SK-N-SH (cell line): ENCODE measurements at regions not wholly inside any gene's neighbourhood (a gene's known extent, or its start where the extent isn't known, plus 50 kb on each side); places are given as distances from the start of the nearest gene placed in this dataset.

Experiments
- RXRA ChIP-seq: IDR thresholded peaks from 2 replicates; pipeline ENCODE4 v1.4.0; 2012; ENCODE audit warnings: low read depth, mild to moderate bottlenecking, borderline replicate concordance
- ZBTB33 ChIP-seq: IDR thresholded peaks from 2 replicates; pipeline ENCODE4 v1.4.0; 2012; ENCODE audit warnings: low read depth, borderline replicate concordance
- TF ChIP-seq, protein P1 (sequence below): fragments of 200-600 bp; sonication (generic); IDR thresholded peaks from 2 replicates; pipeline ENCODE4 v1.6.1; 2017; ENCODE audit warnings: antibody characterized with exemption, mild to moderate bottlenecking, moderate library complexity

- TF ChIP-seq, protein P1, sequence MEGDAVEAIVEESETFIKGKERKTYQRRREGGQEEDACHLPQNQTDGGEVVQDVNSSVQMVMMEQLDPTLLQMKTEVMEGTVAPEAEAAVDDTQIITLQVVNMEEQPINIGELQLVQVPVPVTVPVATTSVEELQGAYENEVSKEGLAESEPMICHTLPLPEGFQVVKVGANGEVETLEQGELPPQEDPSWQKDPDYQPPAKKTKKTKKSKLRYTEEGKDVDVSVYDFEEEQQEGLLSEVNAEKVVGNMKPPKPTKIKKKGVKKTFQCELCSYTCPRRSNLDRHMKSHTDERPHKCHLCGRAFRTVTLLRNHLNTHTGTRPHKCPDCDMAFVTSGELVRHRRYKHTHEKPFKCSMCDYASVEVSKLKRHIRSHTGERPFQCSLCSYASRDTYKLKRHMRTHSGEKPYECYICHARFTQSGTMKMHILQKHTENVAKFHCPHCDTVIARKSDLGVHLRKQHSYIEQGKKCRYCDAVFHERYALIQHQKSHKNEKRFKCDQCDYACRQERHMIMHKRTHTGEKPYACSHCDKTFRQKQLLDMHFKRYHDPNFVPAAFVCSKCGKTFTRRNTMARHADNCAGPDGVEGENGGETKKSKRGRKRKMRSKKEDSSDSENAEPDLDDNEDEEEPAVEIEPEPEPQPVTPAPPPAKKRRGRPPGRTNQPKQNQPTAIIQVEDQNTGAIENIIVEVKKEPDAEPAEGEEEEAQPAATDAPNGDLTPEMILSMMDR: no peak
- TF ChIP-seq ZBTB33: no peak
- no peak for TF ChIP-seq RXRA
Observed at GRCh38 chr5:98099448-98100105, 673.9 kb upstream of the RGMB start.
